Adipocyte (in vitro differentiated cells): ENCODE measurements at regions not wholly inside any gene's neighbourhood (a gene's known extent, or its start where the extent isn't known, plus 50 kb on each side); places are given as distances from the start of the nearest gene placed in this dataset.
"Not testable (repeated sequence)": the region's sequence is repeated elsewhere in the genome, so short reads cannot be mapped to it uniquely, and the experiment has no call there.

ENCODE experiments used
- DNase-seq: peaks from one replicate; pipeline ENCODE4 v3.0.0-alpha.2; 2015; ENCODE audit warnings: low read depth
- H3K27me3 ChIP-seq: replicated peaks from 2 replicates; pipeline ENCODE4 v1.7.0; 2013; ENCODE audit warnings: mild to moderate bottlenecking, low read length, moderate library complexity; ENCODE audit not compliant: control insufficient read depth, insufficient read depth
- H3K36me3 ChIP-seq: 2 replicates; pipeline ENCODE4 v1.7.0; 2013; ENCODE audit warnings: low read length, mild to moderate bottlenecking, moderate library complexity; ENCODE audit not compliant: control insufficient read depth, insufficient read depth, severe bottlenecking
- H3K4me1 ChIP-seq: 2 replicates; pipeline ENCODE4 v1.7.0; 2013; ENCODE audit warnings: mild to moderate bottlenecking, low read length, moderate library complexity; ENCODE audit not compliant: control insufficient read depth, insufficient read depth
- H3K4me3 ChIP-seq: 2 replicates; pipeline ENCODE4 v1.7.0; 2013; ENCODE audit warnings: mild to moderate bottlenecking, low read length, moderate library complexity
- H3K9ac ChIP-seq: 2 replicates; pipeline ENCODE4 v1.7.0; 2013; ENCODE audit warnings: mild to moderate bottlenecking, low read length, moderate library complexity
- H3K9me3 ChIP-seq: 2 replicates; pipeline ENCODE4 v1.7.0; 2013; ENCODE audit warnings: mild to moderate bottlenecking, low read length, moderate library complexity; ENCODE audit not compliant: control insufficient read depth

DNA sequence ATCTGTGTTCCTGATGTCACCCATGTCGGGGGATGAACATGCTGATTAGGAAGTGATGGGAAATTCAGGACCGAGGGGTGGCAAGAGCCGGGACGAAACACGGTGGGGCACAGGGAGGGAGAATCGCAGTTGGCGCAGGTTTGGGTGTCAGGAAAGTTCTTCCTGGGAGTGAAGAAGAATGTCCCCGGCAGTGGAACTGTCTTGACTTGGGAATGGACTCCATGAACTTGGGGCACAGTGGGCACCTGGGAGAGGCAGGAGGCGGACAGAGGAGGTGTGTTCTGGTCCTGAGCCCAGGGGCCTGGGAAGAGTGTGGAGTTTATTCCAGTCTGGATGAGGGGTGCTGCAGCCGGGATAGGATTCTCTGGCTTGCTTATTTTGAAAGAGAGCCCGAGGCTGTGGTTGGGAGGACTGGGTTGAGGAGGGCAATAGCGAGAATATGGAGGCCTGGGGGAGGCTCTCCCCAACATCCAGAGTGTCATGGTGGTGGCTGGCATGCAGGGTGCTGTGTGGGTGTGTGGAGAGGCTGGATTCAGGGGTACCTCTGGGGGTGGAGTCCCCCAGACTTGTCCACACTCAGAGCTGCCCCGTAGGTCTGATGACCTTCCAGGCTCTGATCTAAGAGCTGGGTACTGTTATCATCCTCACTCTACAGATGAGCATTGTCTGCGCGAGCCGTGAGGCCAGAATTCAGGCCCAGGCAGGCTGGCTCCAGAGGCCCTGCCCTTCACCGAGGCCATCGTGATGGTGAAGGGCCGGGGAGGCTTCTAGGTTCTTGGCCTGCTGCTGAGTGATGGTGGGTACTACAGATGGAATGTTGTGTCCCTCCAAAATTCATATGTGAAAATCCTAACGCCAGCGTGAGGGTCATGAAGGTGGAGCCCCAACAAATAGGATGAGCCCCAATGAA, 274.5 kb upstream of the C1orf174 start:
- H3K4me3 ChIP-seq, result no peak overlapping the region
- H3K4me1 ChIP-seq, result peaks cover 8% of the 10 kb centered on the region
- peaks cover 5% of the 10 kb centered on the region for H3K27me3 ChIP-seq
- H3K9ac ChIP-seq, result no peak overlapping the region
- no peaks in the 10 kb centered on the region for H3K9me3 ChIP-seq
- DNase-seq, result no peak
- no peaks in the 10 kb centered on the region for H3K36me3 ChIP-seq

DNA sequence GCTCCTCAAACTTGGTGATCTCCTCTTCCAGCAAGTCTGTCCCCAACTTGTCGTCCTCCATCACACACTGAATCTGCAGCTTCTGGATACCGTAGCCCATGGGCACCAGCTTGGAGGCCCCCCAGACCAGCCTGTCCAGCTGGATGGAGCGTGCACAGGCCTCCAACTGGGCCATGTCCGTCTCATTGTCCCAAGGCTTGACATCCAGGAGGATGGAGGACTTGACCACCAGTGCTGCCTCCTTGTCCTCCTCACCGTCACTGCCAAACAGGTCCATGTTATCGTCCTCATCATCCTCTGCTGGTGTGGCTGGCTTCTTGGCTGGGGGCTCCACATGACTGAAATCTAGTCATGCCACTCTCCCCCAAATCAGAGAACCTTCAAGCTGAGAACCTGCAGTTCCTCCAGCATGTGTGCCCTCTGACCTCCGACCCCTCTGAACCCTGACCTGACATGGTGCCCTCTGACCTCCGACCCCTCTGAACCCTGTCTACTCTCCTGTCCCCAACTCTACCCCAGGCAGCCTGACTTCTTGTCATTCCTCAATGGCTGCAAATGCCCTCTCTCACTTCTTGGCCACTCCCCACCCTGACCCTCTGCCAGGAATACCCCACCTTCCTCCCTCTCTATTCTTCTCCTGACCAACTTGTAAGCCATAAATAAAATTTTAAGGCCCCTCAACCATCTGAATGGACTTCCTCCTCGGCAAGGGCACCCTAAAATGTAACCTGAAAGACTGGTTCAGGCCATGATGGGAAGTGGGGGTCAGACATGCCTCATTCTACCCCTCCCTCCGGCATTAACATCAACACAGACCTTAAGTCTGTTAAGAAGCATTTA, 275.7 kb upstream of the C1orf174 start:
- Histone ChIP-seq H3K27me3 (peaks cover 5% of the 10 kb centered on the region), H3K36me3 (no peaks in the 10 kb centered on the region), H3K4me3 (no peak overlapping the region), H3K9me3 (no peaks in the 10 kb centered on the region), H3K4me1 (peaks cover 5% of the 10 kb centered on the region), H3K9ac (no peak overlapping the region)
- no peak for DNase-seq

DNA sequence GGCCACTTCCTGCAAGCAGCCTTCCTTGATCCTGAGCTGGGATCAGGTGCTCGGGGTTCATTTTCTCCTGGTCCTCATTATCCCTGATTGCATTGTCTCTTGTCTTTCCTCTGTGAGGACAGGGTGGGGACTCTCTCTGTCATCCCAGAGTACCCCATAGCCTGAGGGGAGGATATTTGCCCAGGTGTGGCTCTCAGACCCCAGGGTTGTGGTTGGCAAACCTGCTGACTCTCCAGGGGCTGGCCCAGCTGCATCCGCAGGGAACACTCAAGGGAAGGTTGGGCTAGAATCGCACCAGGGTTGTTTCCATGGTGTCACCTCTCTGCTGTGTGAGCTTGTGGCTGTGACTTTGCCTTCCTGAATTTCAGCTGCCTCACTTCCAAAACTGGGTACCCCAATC, 276.8 kb upstream of the C1orf174 start:
- Histone ChIP-seq H3K4me3 (no peak overlapping the region), H3K9me3 (no peaks in the 10 kb centered on the region), H3K27me3 (peaks cover 5% of the 10 kb centered on the region), H3K4me1 (no peaks in the 10 kb centered on the region), H3K9ac (no peak overlapping the region), H3K36me3 (no peaks in the 10 kb centered on the region)
- DNase-seq, result no peak

DNA sequence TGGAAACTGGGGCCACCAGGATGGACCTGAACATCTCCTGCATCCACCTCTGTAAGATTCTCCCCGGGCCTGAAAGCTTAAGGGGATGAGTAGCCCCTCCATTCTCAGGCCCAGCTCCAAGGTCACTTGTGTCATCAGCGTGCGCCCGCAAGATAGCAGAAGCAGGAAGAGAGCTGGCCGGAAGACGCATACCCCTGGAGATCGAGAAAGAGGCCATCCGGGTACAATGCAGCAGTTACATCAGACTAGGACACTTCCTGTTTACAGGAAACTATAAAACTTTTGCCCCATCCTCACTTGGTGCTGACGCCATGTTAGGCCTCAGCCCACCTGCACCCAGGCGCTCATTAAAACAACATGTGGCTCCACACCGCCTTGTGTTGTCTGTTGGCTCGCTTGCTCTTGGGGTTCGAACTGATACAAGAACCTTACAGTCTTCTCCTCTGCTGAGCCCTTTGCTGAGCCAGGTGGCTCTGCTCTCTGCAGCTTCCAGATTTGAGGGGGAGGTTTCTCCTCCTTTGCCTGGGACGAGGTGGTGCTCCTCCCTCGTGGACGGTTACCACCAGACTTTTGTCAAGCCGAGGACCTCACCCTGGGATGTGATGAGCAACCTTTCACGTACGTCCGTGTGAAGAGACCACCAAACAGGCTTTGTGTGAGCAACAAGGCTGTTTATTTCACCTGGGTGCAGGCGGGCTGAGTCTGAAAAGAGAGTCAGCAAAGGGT, 277.5 kb upstream of the C1orf174 start:
- no peak overlapping the region for H3K9ac ChIP-seq
- peaks cover 5% of the 10 kb centered on the region for H3K27me3 ChIP-seq
- no peaks in the 10 kb centered on the region for H3K9me3 ChIP-seq
- no peaks in the 10 kb centered on the region for H3K4me1 ChIP-seq
- no peaks in the 10 kb centered on the region for H3K36me3 ChIP-seq
- no peak for DNase-seq
- H3K4me3 ChIP-seq, result no peak overlapping the region

DNA sequence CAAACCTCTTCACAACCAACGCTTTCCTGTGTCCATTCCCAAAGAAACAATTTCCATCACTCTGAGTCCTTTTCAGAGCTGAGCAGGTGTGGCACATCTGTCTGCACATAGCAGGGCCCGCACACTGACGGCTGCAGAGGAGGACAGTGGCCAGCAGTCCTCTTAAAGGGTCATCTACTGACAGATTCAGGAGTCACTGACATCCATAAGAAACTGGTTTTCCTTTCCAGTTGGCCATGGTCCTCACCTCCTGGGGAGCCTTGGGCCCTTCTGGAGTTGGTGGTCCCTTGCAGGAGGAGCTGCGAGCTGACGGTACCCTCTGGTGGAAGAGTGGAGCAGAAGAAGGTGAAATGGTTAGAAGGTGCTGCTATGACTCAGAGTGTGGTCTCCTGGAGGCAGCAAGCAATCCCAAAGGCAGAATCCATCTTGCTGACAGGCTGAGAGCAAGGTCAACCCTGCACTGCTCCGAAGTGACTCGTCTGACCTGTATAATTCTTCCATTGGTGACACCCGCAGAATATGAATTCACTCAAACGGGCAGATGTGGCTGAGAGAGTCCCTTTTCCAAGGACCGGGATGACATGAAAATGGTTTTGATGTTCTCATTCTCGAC, 278.5 kb upstream of the C1orf174 start:
- Histone ChIP-seq H3K36me3 (no peaks in the 10 kb centered on the region), H3K4me1 (no peaks in the 10 kb centered on the region), H3K27me3 (peaks cover 1% of the 10 kb centered on the region), H3K4me3 (no peak overlapping the region), H3K9ac (no peak overlapping the region), H3K9me3 (no peaks in the 10 kb centered on the region)
- DNase-seq, result no peak

DNA sequence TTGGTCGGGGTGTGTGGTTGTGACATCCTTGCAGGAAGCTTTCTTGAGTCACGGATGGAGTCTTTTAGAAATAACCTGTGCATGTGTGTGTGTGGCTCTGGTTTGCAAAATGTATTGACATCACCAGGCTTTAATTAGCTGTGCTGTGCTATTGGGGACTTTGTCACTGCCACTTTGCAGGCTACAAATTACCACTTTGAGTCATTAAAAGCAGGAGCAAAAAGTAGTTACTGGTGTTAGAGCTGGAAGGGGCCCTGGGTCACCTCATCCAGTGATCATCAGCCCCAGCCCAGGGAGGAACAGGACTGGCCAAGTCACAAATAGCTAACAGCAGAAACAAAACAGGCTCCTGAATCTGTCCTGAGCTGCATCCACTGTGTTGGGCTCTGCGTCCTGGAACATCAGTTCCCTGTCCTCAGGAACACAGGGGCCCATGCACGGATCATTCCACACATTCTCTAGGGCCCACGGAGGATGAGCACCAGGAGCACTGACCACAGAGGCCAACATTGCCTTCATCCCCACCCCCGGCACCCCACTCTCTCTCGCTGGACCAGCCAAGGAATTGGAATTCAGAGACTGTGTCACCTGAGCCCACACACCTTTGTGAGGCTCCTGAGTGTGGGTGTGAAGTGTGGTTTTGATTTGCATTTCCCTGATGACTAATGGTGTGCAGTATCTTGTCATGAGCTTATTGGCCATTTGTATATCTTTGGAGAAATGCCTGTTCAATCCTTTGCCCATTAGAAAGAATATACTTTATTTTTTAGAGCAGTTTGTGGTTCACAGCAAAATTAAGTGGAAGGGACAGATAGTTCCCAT, 280.1 kb upstream of the C1orf174 start:
- Histone ChIP-seq H3K9me3 (no peaks in the 10 kb centered on the region), H3K4me1 (no peaks in the 10 kb centered on the region), H3K9ac (no peak overlapping the region), H3K27me3 (no peaks in the 10 kb centered on the region), H3K36me3 (no peaks in the 10 kb centered on the region), H3K4me3 (no peak overlapping the region)
- DNase-seq, result no peak

DNA sequence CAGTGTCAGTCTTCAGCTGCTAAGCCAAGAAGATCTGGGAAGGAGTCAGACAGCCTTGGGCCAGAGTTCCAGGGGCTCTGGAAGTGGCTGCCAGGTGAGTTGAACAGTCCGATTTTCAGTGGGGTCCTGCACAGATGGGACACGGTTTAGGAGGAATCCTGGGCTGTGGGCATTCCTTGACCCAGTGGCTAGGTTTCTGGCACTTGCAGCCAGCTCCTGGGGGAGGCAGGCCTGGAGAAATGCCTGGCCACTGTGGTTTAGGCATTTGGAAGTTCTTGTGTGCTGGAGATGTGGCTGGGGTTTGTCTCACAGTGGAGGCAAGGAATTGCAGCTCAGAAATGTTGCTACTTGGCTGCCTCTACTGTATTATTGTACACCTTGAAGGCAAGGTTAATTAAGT, 286.4 kb upstream of the C1orf174 start:
- DNase-seq, H3K9ac ChIP-seq, H3K4me1 ChIP-seq, H3K4me3 ChIP-seq, H3K27me3 ChIP-seq, H3K36me3 ChIP-seq, H3K9me3 ChIP-seq: not testable (repeated sequence)

DNA sequence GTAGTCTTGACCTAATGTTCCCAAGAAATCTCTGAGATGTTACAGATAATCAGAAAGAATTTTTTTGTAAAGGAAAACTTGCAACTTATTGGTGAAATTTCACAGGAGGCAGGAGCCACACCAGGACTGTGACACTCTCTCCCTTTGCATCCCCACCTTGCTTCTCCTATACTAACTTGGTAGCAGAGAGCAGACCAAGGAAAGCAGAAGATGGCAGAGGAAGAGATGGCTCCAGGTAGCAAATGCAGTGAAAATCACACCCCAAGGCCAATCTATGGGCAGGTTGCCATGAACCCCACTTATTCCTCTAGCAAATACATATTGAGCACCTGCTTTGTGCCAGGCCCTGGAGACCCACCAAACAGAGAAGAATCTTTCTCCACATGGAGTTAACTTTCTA, 303.4 kb upstream of the C1orf174 start:
- H3K9ac ChIP-seq, result no peak overlapping the region
- H3K9me3 ChIP-seq, result peaks cover 20% of the 10 kb centered on the region
- DNase-seq, result no peak
- H3K4me1 ChIP-seq, result no peaks in the 10 kb centered on the region
- H3K27me3 ChIP-seq, result no peaks in the 10 kb centered on the region
- H3K4me3 ChIP-seq, result no peak overlapping the region
- H3K36me3 ChIP-seq, result no peaks in the 10 kb centered on the region

DNA sequence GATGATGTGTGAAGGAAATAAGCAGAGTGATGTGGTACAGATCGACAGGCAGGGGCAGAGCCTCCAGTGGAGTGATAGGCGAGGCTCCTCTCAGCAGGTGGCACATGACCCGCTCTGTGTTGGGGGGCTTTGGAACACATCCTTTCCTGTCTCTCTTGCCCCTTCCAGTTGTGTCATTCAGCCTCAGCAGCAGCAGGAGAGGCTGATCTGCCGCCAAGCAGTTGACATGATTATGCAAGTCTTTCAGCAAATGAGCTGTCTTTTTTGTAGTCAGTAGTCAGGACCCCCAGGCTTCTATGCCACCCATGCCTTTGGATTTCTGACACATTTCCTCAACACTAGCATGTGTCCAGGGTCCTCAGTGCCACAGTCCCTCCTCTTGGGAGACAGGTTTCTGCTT, 307.1 kb upstream of the C1orf174 start:
- Histone ChIP-seq H3K36me3 (no peaks in the 10 kb centered on the region), H3K4me1 (no peaks in the 10 kb centered on the region), H3K9me3 (peaks cover 10% of the 10 kb centered on the region), H3K27me3 (no peaks in the 10 kb centered on the region), H3K9ac (no peak overlapping the region), H3K4me3 (no peak overlapping the region)
- no peak for DNase-seq

DNA sequence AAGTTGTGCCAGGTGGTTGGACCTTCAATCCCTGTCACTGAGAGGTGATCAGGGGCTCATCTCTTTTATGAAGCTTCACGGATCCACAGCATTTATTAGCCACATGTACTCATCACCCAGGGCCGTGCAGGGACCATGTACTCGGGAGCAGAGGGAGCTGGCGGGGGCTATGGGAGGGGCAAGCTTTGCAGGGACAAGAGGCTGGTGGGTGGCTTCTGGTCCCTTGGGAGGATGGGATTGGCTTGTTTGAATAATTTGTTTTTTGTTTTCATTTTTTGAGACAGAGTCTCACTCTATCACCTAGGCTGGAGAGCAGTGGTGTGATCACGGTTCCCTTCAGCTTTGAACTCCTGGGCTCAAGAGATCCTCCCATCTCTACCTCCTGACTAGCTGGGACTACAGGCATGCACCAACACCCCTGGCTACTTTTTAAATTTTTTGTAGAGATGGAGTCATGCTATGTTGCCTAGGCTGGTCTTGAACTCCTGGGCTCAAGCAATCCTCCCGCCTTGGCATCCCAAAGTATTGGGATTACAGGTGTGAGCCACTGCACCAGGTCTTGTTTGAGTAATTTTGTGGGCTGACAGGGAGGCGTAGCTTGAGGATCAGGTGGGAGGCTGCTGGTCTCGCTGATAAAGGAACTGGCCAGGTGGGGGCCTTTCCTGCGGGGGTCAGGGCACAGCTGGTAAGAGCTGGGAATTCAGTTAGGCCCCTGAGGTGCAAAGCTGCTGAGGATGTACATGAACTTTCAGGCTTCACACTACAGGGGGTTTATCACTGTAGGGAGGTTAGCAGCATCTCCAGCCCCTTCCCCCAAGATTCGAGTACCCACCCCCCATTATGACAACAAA, 308.0 kb upstream of the C1orf174 start:
- no peak for DNase-seq
- peaks cover 10% of the 10 kb centered on the region for H3K9me3 ChIP-seq
- no peak overlapping the region for H3K4me3 ChIP-seq

More for the DNA sequence above, 308.0 kb upstream of the C1orf174 start:
- Histone ChIP-seq H3K36me3 (no peaks in the 10 kb centered on the region), H3K9ac (no peak overlapping the region), H3K4me1 (no peaks in the 10 kb centered on the region), H3K27me3 (no peaks in the 10 kb centered on the region)
